Testis (tissue), 2 donors: ENCODE measurements at regions not wholly inside any gene's neighbourhood (a gene's known extent, or its start where the extent isn't known, plus 50 kb on each side); places are given as distances from the start of the nearest gene placed in this dataset.

Source experiments
- DNase-seq: peaks from one replicate; pipeline ENCODE4 v3.0.0-alpha.2; 2019
- H3K27ac ChIP-seq, 2 donors: fragments of 200-600 bp; sonication (generic); one replicate each; pipeline ENCODE4 v1.5.1; 2019
- H3K27me3 ChIP-seq: fragments of 200-600 bp; sonication (generic); one replicate; pipeline ENCODE4 v1.5.1; 2019
- H3K36me3 ChIP-seq: fragments of 200-600 bp; sonication (generic); one replicate; pipeline ENCODE4 v1.5.1; 2017; ENCODE audit warnings: low read depth; ENCODE audit errors: missing control alignments
- H3K4me1 ChIP-seq: fragments of 200-600 bp; sonication (generic); one replicate; pipeline ENCODE4 v1.5.1; 2019
- H3K4me3 ChIP-seq, 2 donors: fragments of 200-600 bp; sonication (generic); one replicate each; pipeline ENCODE4 v1.5.1; 2017 to 2019
- H3K9me3 ChIP-seq: fragments of 200-600 bp; sonication (generic); one replicate; pipeline ENCODE4 v1.5.1; 2017
- CTCF ChIP-seq, 3 experiments: fragments of 450-650 bp in 2 of 3; fragments of 200-600 bp in 1 of 3; sonication (generic) in 1 of 3; IDR thresholded peaks; one replicate each; pipeline ENCODE4 v1.5.1; 2016 to 2019; ENCODE audit warnings: antibody characterized with exemption in 3 of 3, mild to moderate bottlenecking in 2 of 3, moderate library complexity in 1 of 3
- POLR2A ChIP-seq: fragments of 450-650 bp; IDR thresholded peaks from one replicate; pipeline ENCODE4 v1.6.1; 2017; ENCODE audit warnings: antibody characterized with exemption, mild to moderate bottlenecking, moderate library complexity
- WGBS, 2 donors: methylation state at CpG; one replicate each; pipeline ENCODE4 v1.1.5; 2018; 5-methylcytosine and 5-hydroxymethylcytosine counted together
- intact Hi-C: fragments of 100-400 bp; cut with DNase I; formaldehyde crosslinking; loops from one replicate; pipeline ENCODE4 v1.15.1; 2023; ENCODE audit warnings: low total_unique reads

GRCh38 chr21:16264319-16264718 is 534.5 kb downstream of the USP25 start:
- no peak overlapping the region for H3K4me3 ChIP-seq
- no peaks in the 10 kb centered on the region for H3K9me3 ChIP-seq
- no peak for TF ChIP-seq CTCF (IDR thresholded peaks at IDR 0.05)
- no peaks in the 10 kb centered on the region for H3K4me1 ChIP-seq
- 53 to 59% methylated on average over 4 of the region's 4 CpGs for WGBS, 2 donors
- no peaks in the 10 kb centered on the region for H3K36me3 ChIP-seq
- H3K27ac ChIP-seq = no peak overlapping the region
- intact Hi-C loops = no loop called here
- H3K27me3 ChIP-seq = no peaks in the 10 kb centered on the region
- DNase-seq = no peak

- no peak for DNase-seq
- H3K4me1 ChIP-seq = no peaks in the 10 kb centered on the region
- 92 to 95% methylated on average over 1 of the region's 1 CpG for WGBS, 2 donors
Observed at GRCh38 chr21:16269476-16269875, 539.7 kb downstream of the USP25 start.

GRCh38 chr21:16279731-16280581 is 550.2 kb downstream of the USP25 start:
- WGBS, 2 donors = 10 to 24% methylated on average over 15 of the region's 15 CpGs
- intact Hi-C loops = no loop called here
- peak overlapping the region; percentile 61 to 90 for H3K27ac ChIP-seq
- no peaks in the 10 kb centered on the region for H3K9me3 ChIP-seq
- no peaks in the 10 kb centered on the region for H3K27me3 ChIP-seq
- peak overlapping the region; percentile 14 to 16 for H3K4me3 ChIP-seq
- no peaks in the 10 kb centered on the region for H3K36me3 ChIP-seq
- DNase-seq = peak; percentile 83
- TF ChIP-seq POLR2A = no peak
- TF ChIP-seq CTCF (IDR thresholded peaks at IDR 0.05) = peak in 1 of 3 experiments; percentile 5
- peaks cover 20% of the 10 kb centered on the region for H3K4me1 ChIP-seq

More at GRCh38 chr21:16269476-16269875, 539.7 kb downstream of the USP25 start:
- Histone ChIP-seq H3K9me3 (no peaks in the 10 kb centered on the region), H3K27me3 (no peaks in the 10 kb centered on the region), H3K36me3 (no peaks in the 10 kb centered on the region), H3K4me3 (no peak overlapping the region), H3K27ac (no peak overlapping the region)
- intact Hi-C loops = no loop called here
- TF ChIP-seq POLR2A (no peak), CTCF (IDR thresholded peaks at IDR 0.05) (no peak)

- no peak for TF ChIP-seq POLR2A
- TF ChIP-seq CTCF (IDR thresholded peaks at IDR 0.05) = no peak
- Histone ChIP-seq H3K36me3 (no peaks in the 10 kb centered on the region), H3K4me3 (peak overlapping the region in 1 of 2 donors; percentile 14), H3K4me1 (peaks cover 20% of the 10 kb centered on the region), H3K9me3 (no peaks in the 10 kb centered on the region), H3K27me3 (no peaks in the 10 kb centered on the region), H3K27ac (peak overlapping the region; percentile 61 to 90)
- peak; percentile 27 for DNase-seq
- intact Hi-C loops = no loop called here
- WGBS, 2 donors = 17 to 30% methylated on average over 2 of the region's 2 CpGs
Observed at GRCh38 chr21:16280686-16281091, 550.9 kb downstream of the USP25 start.

- DNase-seq = no peak
- H3K27me3 ChIP-seq = no peaks in the 10 kb centered on the region
- 86 to 88% methylated on average over 2 of the region's 2 CpGs for WGBS, 2 donors
- H3K9me3 ChIP-seq = no peaks in the 10 kb centered on the region
- TF ChIP-seq POLR2A = no peak
- no peak for TF ChIP-seq CTCF (IDR thresholded peaks at IDR 0.05)
- no peak overlapping the region for H3K4me3 ChIP-seq
- H3K27ac ChIP-seq = peak overlapping the region; percentile 61 to 90
- peaks cover 20% of the 10 kb centered on the region for H3K4me1 ChIP-seq
- H3K36me3 ChIP-seq = no peaks in the 10 kb centered on the region
- intact Hi-C loops = no loop called here
Observed at GRCh38 chr21:16283516-16283915, 553.7 kb downstream of the USP25 start.
